MG63 (cell line): ENCODE measurements at regions not wholly inside any gene's neighbourhood (a gene's known extent, or its start where the extent isn't known, plus 50 kb on each side); places are given as distances from the start of the nearest gene placed in this dataset.
"Not testable (repeated sequence)": the region's sequence is repeated elsewhere in the genome, so short reads cannot be mapped to it uniquely, and the experiment has no call there.

Experiments
- DNase-seq: peaks from one replicate; pipeline ENCODE4 v3.0.0-alpha.2; 2020
- H3K27me3 ChIP-seq: fragments of 250-450 bp; sonication (Bioruptor Pico); 2 replicates; pipeline ENCODE4 v1.5.1; 2020; ENCODE audit warnings: mild to moderate bottlenecking, moderate library complexity
- H3K36me3 ChIP-seq: fragments of 250-450 bp; sonication (Bioruptor Pico); 2 replicates; pipeline ENCODE4 v1.5.1; 2020; ENCODE audit warnings: mild to moderate bottlenecking, moderate library complexity
- H3K4me3 ChIP-seq: fragments of 250-450 bp; sonication (Bioruptor Pico); 2 replicates; pipeline ENCODE4 v1.5.1; 2020; ENCODE audit warnings: mild to moderate bottlenecking, moderate library complexity
- H3K9me3 ChIP-seq: fragments of 250-450 bp; sonication (Bioruptor Pico); 2 replicates; pipeline ENCODE4 v1.5.1; 2020; ENCODE audit warnings: mild to moderate bottlenecking, moderate library complexity

GRCh38 chr21:35982717-35983116, 77.6 kb downstream of the SETD4 start:
- 0 out of 2 replicates have a peak, but pooled peaks cover 2% of the 10 kb centered on the region for H3K27me3 ChIP-seq
- H3K36me3 ChIP-seq = no peaks in the 10 kb centered on the region
- H3K9me3 ChIP-seq = no peaks in the 10 kb centered on the region
- H3K4me3 ChIP-seq = no peak overlapping the region
- no peak for DNase-seq

GRCh38 chr21:35981514-35982070, 78.7 kb downstream of the SETD4 start:
- DNase-seq = no peak
- Histone ChIP-seq H3K9me3 (no peaks in the 10 kb centered on the region), H3K27me3 (0 out of 2 replicates have a peak, but pooled peaks cover 2% of the 10 kb centered on the region)

GRCh38 chr21:35980821-35981220, 79.5 kb downstream of the SETD4 start:
- Histone ChIP-seq H3K36me3 (no peaks in the 10 kb centered on the region), H3K9me3 (no peaks in the 10 kb centered on the region), H3K4me3 (no peak overlapping the region), H3K27me3 (peaks cover 3% of the 10 kb centered on the region; the same call in 1 of the 2 replicates)
- DNase-seq = no peak

More at GRCh38 chr21:35981514-35982070, 78.7 kb downstream of the SETD4 start:
- Histone ChIP-seq H3K36me3 (no peaks in the 10 kb centered on the region), H3K4me3 (no peak overlapping the region)

- not testable (repeated sequence) for H3K4me3 ChIP-seq, DNase-seq, H3K36me3 ChIP-seq, H3K9me3 ChIP-seq, H3K27me3 ChIP-seq
Measured at GRCh38 chr21:35977860-35978259, 82.5 kb downstream of the SETD4 start.

GRCh38 chr21:35976929-35977328, 83.4 kb downstream of the SETD4 start:
- H3K36me3 ChIP-seq = no peaks in the 10 kb centered on the region
- no peak overlapping the region for H3K4me3 ChIP-seq
- no peak for DNase-seq
- no peaks in the 10 kb centered on the region for H3K9me3 ChIP-seq
- H3K27me3 ChIP-seq = peaks cover 7% of the 10 kb centered on the region; the same call in 1 of the 2 replicates

GRCh38 chr21:35976481-35976880, 83.8 kb downstream of the SETD4 start:
- Histone ChIP-seq H3K9me3 (no peaks in the 10 kb centered on the region), H3K36me3 (no peaks in the 10 kb centered on the region), H3K27me3 (peaks cover 7% of the 10 kb centered on the region; the same call in 1 of the 2 replicates), H3K4me3 (no peak overlapping the region)
- DNase-seq = no peak

- Histone ChIP-seq H3K27me3 (peaks cover 7% of the 10 kb centered on the region; the same call in 1 of the 2 replicates), H3K36me3 (no peaks in the 10 kb centered on the region), H3K9me3 (no peaks in the 10 kb centered on the region), H3K4me3 (no peak overlapping the region)
- DNase-seq = no peak
Measured at GRCh38 chr21:35974775-35975174, 85.6 kb downstream of the SETD4 start.

GRCh38 chr21:35971824-35972223, 88.5 kb downstream of the SETD4 start:
- no peak for DNase-seq
- H3K27me3 ChIP-seq = peaks cover 5% of the 10 kb centered on the region; the same call in 1 of the 2 replicates
- H3K9me3 ChIP-seq = no peaks in the 10 kb centered on the region
- H3K4me3 ChIP-seq = no peak overlapping the region
- H3K36me3 ChIP-seq = no peaks in the 10 kb centered on the region

GRCh38 chr21:35969281-35969680, 91.0 kb downstream of the SETD4 start:
- Histone ChIP-seq H3K9me3 (no peaks in the 10 kb centered on the region), H3K36me3 (no peaks in the 10 kb centered on the region), H3K27me3 (peaks cover 2% of the 10 kb centered on the region; the same call in 1 of the 2 replicates), H3K4me3 (no peak overlapping the region)
- no peak for DNase-seq

GRCh38 chr21:35968564-35968963, 91.8 kb downstream of the SETD4 start:
- H3K27me3 ChIP-seq = peaks cover 2% of the 10 kb centered on the region; the same call in 1 of the 2 replicates
- H3K4me3 ChIP-seq = no peak overlapping the region
- H3K36me3 ChIP-seq = no peaks in the 10 kb centered on the region
- no peaks in the 10 kb centered on the region for H3K9me3 ChIP-seq
- no peak for DNase-seq

GRCh38 chr21:35965699-35966098, 94.6 kb downstream of the SETD4 start:
- DNase-seq = no peak
- H3K9me3 ChIP-seq = no peaks in the 10 kb centered on the region

GRCh38 chr21:35963920-35964451, 96.3 kb downstream of the SETD4 start:
- Histone ChIP-seq H3K4me3 (no peak overlapping the region), H3K27me3 (peaks cover 2% of the 10 kb centered on the region; the same call in 1 of the 2 replicates), H3K36me3 (no peaks in the 10 kb centered on the region), H3K9me3 (no peaks in the 10 kb centered on the region)
- DNase-seq = no peak

More at GRCh38 chr21:35965699-35966098, 94.6 kb downstream of the SETD4 start:
- Histone ChIP-seq H3K4me3 (no peak overlapping the region), H3K27me3 (peaks cover 2% of the 10 kb centered on the region; the same call in 1 of the 2 replicates), H3K36me3 (no peaks in the 10 kb centered on the region)

- no peaks in the 10 kb centered on the region for H3K36me3 ChIP-seq
- H3K27me3 ChIP-seq = peaks cover 2% of the 10 kb centered on the region; the same call in 1 of the 2 replicates
- H3K9me3 ChIP-seq = no peaks in the 10 kb centered on the region
- no peak for DNase-seq
- no peak overlapping the region for H3K4me3 ChIP-seq
Measured at GRCh38 chr21:35962917-35963316, 97.4 kb downstream of the SETD4 start.

- no peaks in the 10 kb centered on the region for H3K27me3 ChIP-seq
Measured at GRCh38 chr21:35954066-35954465, 106.3 kb downstream of the SETD4 start.

GRCh38 chr21:35953597-35953996, 106.7 kb downstream of the SETD4 start:
- H3K4me3 ChIP-seq = no peak overlapping the region
- H3K9me3 ChIP-seq = no peaks in the 10 kb centered on the region

More at GRCh38 chr21:35954066-35954465, 106.3 kb downstream of the SETD4 start:
- Histone ChIP-seq H3K4me3 (no peak overlapping the region), H3K36me3 (no peaks in the 10 kb centered on the region), H3K9me3 (no peaks in the 10 kb centered on the region)
- no peak for DNase-seq

GRCh38 chr21:35952651-35953340, 107.5 kb downstream of the SETD4 start:
- Histone ChIP-seq H3K27me3 (no peaks in the 10 kb centered on the region), H3K9me3 (no peaks in the 10 kb centered on the region), H3K4me3 (no peak overlapping the region), H3K36me3 (no peaks in the 10 kb centered on the region)
- DNase-seq = no peak

More at GRCh38 chr21:35953597-35953996, 106.7 kb downstream of the SETD4 start:
- no peak for DNase-seq
- Histone ChIP-seq H3K36me3 (no peaks in the 10 kb centered on the region), H3K27me3 (no peaks in the 10 kb centered on the region)

GRCh38 chr21:35948982-35949381, 111.3 kb downstream of the SETD4 start:
- DNase-seq = no peak
- H3K27me3 ChIP-seq = no peaks in the 10 kb centered on the region
- H3K9me3 ChIP-seq = no peaks in the 10 kb centered on the region
- no peaks in the 10 kb centered on the region for H3K36me3 ChIP-seq
- H3K4me3 ChIP-seq = no peak overlapping the region
